K562 (cell line): ENCODE measurements at regions not wholly inside any gene's neighbourhood (a gene's known extent, or its start where the extent isn't known, plus 50 kb on each side); places are given as distances from the start of the nearest gene placed in this dataset.

ENCODE experiments used
- DEAF1 ChIP-seq: fragments of 450-650 bp; formaldehyde crosslinking; IDR thresholded peaks from 2 replicates; pipeline ENCODE4 v1.4.0; 2020; ENCODE audit warnings: mild to moderate bottlenecking, moderate library complexity
- E2F5 ChIP-seq: sonication (generic); formaldehyde crosslinking; IDR thresholded peaks from 2 replicates; pipeline ENCODE4 v1.8.0; 2022; ENCODE audit warnings: mild to moderate bottlenecking, missing genetic modification reagents
- E2F6 ChIP-seq, 2 experiments: IDR thresholded peaks; 2 replicates each; pipeline ENCODE4 v1.6.1; 2011; ENCODE audit warnings: borderline replicate concordance in 1 of 2, control low read depth in 1 of 2, low read depth in 1 of 2, low read length in 1 of 2, mild to moderate bottlenecking in 1 of 2, mixed read lengths in 1 of 2, moderate library complexity in 1 of 2; ENCODE audit not compliant: insufficient read depth in 1 of 2, insufficient read length in 1 of 2, poor library complexity in 1 of 2, severe bottlenecking in 1 of 2; ENCODE audit errors: extremely low read depth in 1 of 2
- ERF ChIP-seq: fragments of 450-650 bp; formaldehyde crosslinking; IDR thresholded peaks from 2 replicates; pipeline ENCODE4 v1.4.0; 2020; ENCODE audit warnings: mild to moderate bottlenecking, mixed read lengths
- FOSL1 ChIP-seq: fragments of 200-800 bp; sonication (Bioruptor generic); conservative IDR thresholded peaks from 2 replicates; pipeline ENCODE4 v1.6.1; 2016; ENCODE audit warnings: missing genetic modification characterization, missing compliant biosample characterization
- HNRNPL ChIP-seq: fragments of 200-400 bp; formaldehyde crosslinking; IDR thresholded peaks from 2 replicates; pipeline ENCODE4 v1.6.1; 2017; ENCODE audit warnings: low read depth, mild to moderate bottlenecking, low read length
- PBX2 ChIP-seq, 2 experiments: IDR thresholded peaks in 1 of 2; conservative IDR thresholded peaks in 1 of 2; 2 replicates each; pipeline ENCODE4 v1.6.1; 2016; ENCODE audit warnings: low read depth in 2 of 2, mild to moderate bottlenecking in 1 of 2, missing compliant biosample characterization in 1 of 2, missing genetic modification characterization in 1 of 2, moderate library complexity in 1 of 2
- SMC3 ChIP-seq: conservative IDR thresholded peaks from 2 replicates; pipeline ENCODE4 v1.6.1; 2011; ENCODE audit warnings: low read depth, low read length, improper control_type of control experiment; ENCODE audit not compliant: insufficient read depth
- SREBF1 ChIP-seq: fragments of 150-350 bp; IDR thresholded peaks from 2 replicates; pipeline ENCODE4 v1.6.1; 2014; ENCODE audit warnings: antibody characterized with exemption, low read depth, low read length, borderline replicate concordance
- SUPT5H ChIP-seq: fragments of 450-650 bp; IDR thresholded peaks from 2 replicates; pipeline ENCODE4 v1.6.1; 2016
- TAF7 ChIP-seq: fragments of 450-650 bp; IDR thresholded peaks from 2 replicates; pipeline ENCODE4 v1.6.1; 2016; ENCODE audit warnings: missing genetic modification characterization, missing compliant biosample characterization
- ZBTB17 ChIP-seq: fragments of 450-650 bp; formaldehyde crosslinking; IDR thresholded peaks from 2 replicates; pipeline ENCODE4 v1.4.0; 2020; ENCODE audit warnings: mild to moderate bottlenecking
- ZC3H11A ChIP-seq: IDR thresholded peaks from 2 replicates; pipeline ENCODE4 v1.6.1; 2012; ENCODE audit warnings: low read depth, low read length, improper control_type of control experiment

- TF ChIP-seq E2F6 (IDR thresholded peaks at IDR 0.05; ENCODE audit: borderline replicate concordance in 1 of 2, extremely low read depth in 1 of 2, insufficient read depth in 1 of 2, insufficient read length in 1 of 2, low read depth in 1 of 2, low read length in 1 of 2, poor library complexity in 1 of 2, severe bottlenecking in 1 of 2) (no peak), HNRNPL (no peak), FOSL1 (tag) (no peak), ERF (CRISPR knock-in tag) (no peak), E2F5 (CRISPR knock-in tag) (no peak), DEAF1 (peak; percentile 27; the same call in 1 of the 2 replicates), PBX2 (CRISPR knock-in tag; IDR thresholded peaks at IDR 0.05; ENCODE audit: low read depth) (no peak), PBX2 (tag; conservative IDR thresholded peaks at IDR 0.05; ENCODE audit: low read depth) (no peak), SMC3 (peak; percentile 68), TAF7 (tag) (no peak), ZBTB17 (CRISPR knock-in tag) (no peak), SREBF1 (no peak), ZC3H11A (no peak), SUPT5H (no peak)
These were observed 69.7 kb upstream of the UBE3A start (continued) for GRCh38 chr15:25508369-25509002.
